Activated naive CD8-positive, alpha-beta T cell treated with anti-CD3 and anti-CD28 coated beads for 36 hours (primary cell): ENCODE measurements at regions not wholly inside any gene's neighbourhood (a gene's known extent, or its start where the extent isn't known, plus 50 kb on each side); places are given as distances from the start of the nearest gene placed in this dataset.

ENCODE experiments used
- DNase-seq: peaks from one replicate; pipeline ENCODE4 v3.0.0; 2021
- H3K27ac Mint-ChIP-seq: one replicate; pipeline ENCODE4 v1.8.0; 2022; ENCODE audit warnings: mild to moderate bottlenecking, moderate library complexity, mixed read lengths
- H3K27me3 Mint-ChIP-seq: one replicate; pipeline ENCODE4 v1.8.0; 2022; ENCODE audit warnings: mild to moderate bottlenecking, mixed read lengths
- H3K36me3 Mint-ChIP-seq: one replicate; pipeline ENCODE4 v1.8.0; 2021; ENCODE audit warnings: mild to moderate bottlenecking, mixed read lengths
- H3K4me1 Mint-ChIP-seq: one replicate; pipeline ENCODE4 v1.8.0; 2021; ENCODE audit warnings: mixed read lengths
- H3K4me3 Mint-ChIP-seq: one replicate; pipeline ENCODE4 v1.8.0; 2022; ENCODE audit warnings: mild to moderate bottlenecking, moderate library complexity, mixed read lengths
- H3K9me3 Mint-ChIP-seq: one replicate; pipeline ENCODE4 v1.8.0; 2022; ENCODE audit warnings: mixed read lengths

DNA sequence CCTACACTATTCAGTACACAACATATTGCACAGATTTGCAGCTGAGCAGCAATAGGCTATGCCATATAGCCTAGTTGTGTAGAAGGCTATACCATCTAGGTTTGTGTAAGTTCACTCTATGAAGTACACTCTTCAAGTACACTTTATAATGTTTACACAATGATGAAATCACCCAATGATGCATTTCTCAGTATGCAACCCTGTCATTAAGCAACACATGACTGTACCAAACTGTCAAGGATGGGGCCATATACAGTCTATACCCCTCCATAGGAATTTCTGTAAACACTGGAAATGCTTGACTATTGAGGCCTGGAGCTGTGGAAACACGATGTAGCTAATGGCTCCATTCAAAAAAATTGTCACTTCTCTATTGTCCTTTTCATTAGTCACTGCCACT lies 535.4 kb downstream of the EPM2A start:
- Mint-ChIP-seq H3K9me3 (no peaks in the 10 kb centered on the region), H3K36me3 (no peaks in the 10 kb centered on the region), H3K4me1 (no peaks in the 10 kb centered on the region), H3K27ac (no peak overlapping the region), H3K4me3 (no peak overlapping the region), H3K27me3 (peaks cover 8% of the 10 kb centered on the region)
- no peak for DNase-seq

- Mint-ChIP-seq H3K4me3 (no peak overlapping the region), H3K27me3 (peaks cover 8% of the 10 kb centered on the region), H3K9me3 (no peaks in the 10 kb centered on the region), H3K4me1 (no peaks in the 10 kb centered on the region), H3K27ac (no peak overlapping the region), H3K36me3 (no peaks in the 10 kb centered on the region)
- no peak for DNase-seq
These were observed 531.0 kb downstream of the EPM2A start for GRCh38 chr6:145204301-145204700.

- Mint-ChIP-seq H3K9me3 (no peaks in the 10 kb centered on the region), H3K4me1 (no peaks in the 10 kb centered on the region), H3K27me3 (peaks cover 5% of the 10 kb centered on the region), H3K36me3 (no peaks in the 10 kb centered on the region), H3K27ac (no peak overlapping the region), H3K4me3 (no peak overlapping the region)
- no peak for DNase-seq
These were observed 528.9 kb downstream of the EPM2A start for GRCh38 chr6:145206247-145206907.

DNA sequence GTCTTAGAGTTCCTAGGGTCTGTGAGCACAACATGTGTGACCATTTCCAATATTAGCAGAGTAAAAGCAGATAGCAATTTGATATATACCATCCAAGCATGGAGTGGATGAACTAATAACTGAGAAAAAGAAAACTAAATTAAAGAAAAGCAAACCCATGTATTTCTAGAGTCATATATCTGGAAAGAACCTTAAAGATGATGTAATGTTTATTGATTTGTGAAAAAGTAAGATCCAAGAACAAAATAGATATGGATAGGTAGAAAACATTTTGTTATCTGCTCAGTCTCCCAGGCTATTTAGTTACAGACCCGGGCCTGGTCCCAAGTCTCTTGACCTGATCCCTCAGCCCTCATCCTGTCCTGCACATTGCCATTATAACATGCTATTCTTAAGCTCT lies 526.8 kb downstream of the EPM2A start:
- Mint-ChIP-seq H3K27me3 (no peaks in the 10 kb centered on the region), H3K4me1 (no peaks in the 10 kb centered on the region), H3K36me3 (no peaks in the 10 kb centered on the region), H3K9me3 (no peaks in the 10 kb centered on the region), H3K27ac (no peak overlapping the region), H3K4me3 (no peak overlapping the region)
- no peak for DNase-seq

- Mint-ChIP-seq H3K4me1 (no peaks in the 10 kb centered on the region), H3K4me3 (no peak overlapping the region), H3K36me3 (no peaks in the 10 kb centered on the region), H3K27me3 (no peaks in the 10 kb centered on the region), H3K27ac (no peak overlapping the region), H3K9me3 (no peaks in the 10 kb centered on the region)
- no peak for DNase-seq
These were observed 526.0 kb downstream of the EPM2A start for GRCh38 chr6:145209272-145209671.

GRCh38 chr6:145212813-145213212 lies 522.5 kb downstream of the EPM2A start:
- no peak overlapping the region for H3K4me3 Mint-ChIP-seq
- DNase-seq: no peak
- H3K27me3 Mint-ChIP-seq: no peaks in the 10 kb centered on the region
- no peaks in the 10 kb centered on the region for H3K4me1 Mint-ChIP-seq
- H3K36me3 Mint-ChIP-seq: no peaks in the 10 kb centered on the region
- H3K27ac Mint-ChIP-seq: no peak overlapping the region
- no peaks in the 10 kb centered on the region for H3K9me3 Mint-ChIP-seq

- no peak for DNase-seq
- H3K36me3 Mint-ChIP-seq: no peaks in the 10 kb centered on the region
- no peaks in the 10 kb centered on the region for H3K27me3 Mint-ChIP-seq
- no peaks in the 10 kb centered on the region for H3K4me1 Mint-ChIP-seq
- no peaks in the 10 kb centered on the region for H3K9me3 Mint-ChIP-seq
- H3K4me3 Mint-ChIP-seq: no peak overlapping the region
- no peak overlapping the region for H3K27ac Mint-ChIP-seq
These were observed 521.7 kb downstream of the EPM2A start for GRCh38 chr6:145213614-145214013.

DNA sequence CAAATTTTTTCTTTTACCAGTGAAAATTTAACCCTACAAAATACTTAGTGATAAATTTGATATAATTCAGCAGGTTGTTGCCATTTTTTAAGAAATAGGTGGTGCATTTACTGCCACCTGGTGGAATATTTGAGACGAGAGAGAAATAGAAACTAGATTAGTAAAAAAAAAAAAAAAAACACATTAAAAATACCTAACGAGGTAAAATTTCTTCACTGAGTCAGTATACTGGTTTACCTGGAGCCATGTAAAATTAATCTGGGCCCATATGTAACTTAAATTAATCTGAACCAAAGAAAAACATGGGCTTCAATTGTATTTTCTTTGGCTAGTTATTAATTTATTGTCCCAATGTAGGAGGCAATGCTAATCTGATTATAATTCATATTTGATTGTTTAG lies 520.8 kb downstream of the EPM2A start:
- Mint-ChIP-seq H3K27me3 (peaks cover 4% of the 10 kb centered on the region), H3K9me3 (no peaks in the 10 kb centered on the region), H3K27ac (no peak overlapping the region), H3K36me3 (no peaks in the 10 kb centered on the region), H3K4me1 (no peaks in the 10 kb centered on the region), H3K4me3 (no peak overlapping the region)
- no peak for DNase-seq

GRCh38 chr6:145224450-145224849 lies 510.9 kb downstream of the EPM2A start:
- Mint-ChIP-seq H3K27me3 (peaks cover under 1% of the 10 kb centered on the region), H3K36me3 (no peaks in the 10 kb centered on the region), H3K27ac (no peak overlapping the region), H3K4me1 (no peaks in the 10 kb centered on the region), H3K4me3 (no peak overlapping the region), H3K9me3 (peaks cover 1% of the 10 kb centered on the region)
- no peak for DNase-seq

DNA sequence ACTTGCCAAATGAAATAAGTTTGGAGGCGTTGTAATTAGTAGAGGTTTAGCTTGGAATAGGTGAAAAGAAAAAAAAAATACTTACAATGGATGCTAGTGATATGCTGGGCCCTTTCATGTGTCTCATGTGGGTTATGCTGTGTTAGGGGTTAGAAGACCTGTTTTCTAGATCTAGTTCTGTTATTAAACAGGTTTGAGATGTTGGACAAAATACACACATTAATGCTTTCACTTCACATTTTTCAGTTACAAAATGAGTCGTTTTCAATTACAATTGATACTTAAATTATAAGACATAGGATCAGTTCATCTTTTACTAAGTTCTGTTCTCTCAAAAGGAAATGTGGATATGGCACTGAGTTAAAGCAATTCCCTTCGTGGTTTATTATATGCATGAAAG lies 509.8 kb downstream of the EPM2A start:
- no peaks in the 10 kb centered on the region for H3K27me3 Mint-ChIP-seq
- H3K36me3 Mint-ChIP-seq: no peaks in the 10 kb centered on the region

GRCh38 chr6:145227593-145227992 lies 507.7 kb downstream of the EPM2A start:
- H3K4me1 Mint-ChIP-seq: no peaks in the 10 kb centered on the region
- H3K27ac Mint-ChIP-seq: no peak overlapping the region
- no peaks in the 10 kb centered on the region for H3K36me3 Mint-ChIP-seq
- DNase-seq: no peak
- no peaks in the 10 kb centered on the region for H3K9me3 Mint-ChIP-seq
- no peaks in the 10 kb centered on the region for H3K27me3 Mint-ChIP-seq
- H3K4me3 Mint-ChIP-seq: no peak overlapping the region

More for the DNA sequence above, 509.8 kb downstream of the EPM2A start:
- no peak for DNase-seq
- Mint-ChIP-seq H3K9me3 (peaks cover under 1% of the 10 kb centered on the region), H3K4me3 (no peak overlapping the region), H3K4me1 (no peaks in the 10 kb centered on the region), H3K27ac (no peak overlapping the region)

GRCh38 chr6:145228962-145229582 lies 506.2 kb downstream of the EPM2A start:
- DNase-seq: no peak
- Mint-ChIP-seq H3K36me3 (no peaks in the 10 kb centered on the region), H3K4me3 (no peak overlapping the region), H3K27me3 (no peaks in the 10 kb centered on the region), H3K27ac (no peak overlapping the region), H3K4me1 (no peaks in the 10 kb centered on the region), H3K9me3 (peaks cover 5% of the 10 kb centered on the region)

DNA sequence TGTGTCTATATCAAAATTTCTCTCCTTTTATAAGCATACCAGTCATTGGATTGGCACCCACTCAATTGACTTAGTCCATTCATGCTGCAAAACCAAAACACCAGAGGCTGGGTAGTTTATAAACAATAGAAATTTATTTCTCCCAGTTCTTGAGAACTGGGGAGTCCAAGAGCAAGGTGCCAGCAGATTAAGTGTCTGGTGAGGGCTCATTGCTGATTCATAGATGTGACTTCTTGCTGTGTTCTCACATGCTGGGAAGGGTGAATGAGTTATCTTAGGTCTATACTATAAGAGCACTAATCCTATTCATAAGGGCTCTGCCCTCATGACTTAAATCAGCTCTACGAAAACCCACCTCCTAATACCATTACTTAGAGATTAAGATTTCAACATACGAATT lies 501.4 kb downstream of the EPM2A start:
- H3K36me3 Mint-ChIP-seq: no peaks in the 10 kb centered on the region
- DNase-seq: no peak
- H3K9me3 Mint-ChIP-seq: peaks cover 5% of the 10 kb centered on the region
- H3K27ac Mint-ChIP-seq: no peak overlapping the region
- H3K27me3 Mint-ChIP-seq: peaks cover 11% of the 10 kb centered on the region
- H3K4me3 Mint-ChIP-seq: no peak overlapping the region
- H3K4me1 Mint-ChIP-seq: no peaks in the 10 kb centered on the region

GRCh38 chr6:145235207-145235606 lies 500.1 kb downstream of the EPM2A start:
- Mint-ChIP-seq H3K36me3 (no peaks in the 10 kb centered on the region), H3K27ac (no peak overlapping the region), H3K4me1 (no peaks in the 10 kb centered on the region), H3K27me3 (peaks cover 11% of the 10 kb centered on the region), H3K4me3 (no peak overlapping the region), H3K9me3 (peaks cover 5% of the 10 kb centered on the region)
- DNase-seq: no peak

- Mint-ChIP-seq H3K27me3 (peaks cover 18% of the 10 kb centered on the region), H3K27ac (no peak overlapping the region), H3K9me3 (no peaks in the 10 kb centered on the region), H3K4me3 (no peak overlapping the region), H3K4me1 (no peaks in the 10 kb centered on the region), H3K36me3 (no peaks in the 10 kb centered on the region)
- DNase-seq: no peak
These were observed 496.5 kb downstream of the EPM2A start for GRCh38 chr6:145238787-145239186.

DNA sequence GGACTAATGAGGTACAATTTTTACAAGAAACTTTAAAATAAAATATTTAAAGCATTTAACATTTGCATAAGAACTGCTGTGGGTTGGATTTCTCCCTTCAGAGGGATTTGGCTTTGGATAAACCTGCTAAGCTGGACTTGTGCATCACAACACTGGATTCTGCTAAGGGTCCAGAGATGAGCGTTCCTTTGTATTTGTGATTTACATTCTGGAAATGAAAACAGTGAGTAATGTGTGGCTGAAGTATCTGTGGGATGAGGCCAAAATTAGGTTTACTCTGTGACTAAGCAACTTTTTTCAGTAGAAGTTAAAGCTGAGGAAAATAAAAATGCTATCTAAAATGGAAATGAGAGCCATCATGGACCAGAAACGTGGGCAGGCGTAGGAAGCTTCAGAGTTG lies 494.3 kb downstream of the EPM2A start:
- Mint-ChIP-seq H3K27ac (no peak overlapping the region), H3K27me3 (peaks cover 14% of the 10 kb centered on the region), H3K36me3 (no peaks in the 10 kb centered on the region), H3K4me3 (no peak overlapping the region), H3K4me1 (no peaks in the 10 kb centered on the region), H3K9me3 (no peaks in the 10 kb centered on the region)
- DNase-seq: no peak
